DMS 273 (cell line): ENCODE measurements at regions not wholly inside any gene's neighbourhood (a gene's known extent, or its start where the extent isn't known, plus 50 kb on each side); places are given as distances from the start of the nearest gene placed in this dataset.

Experiments used
- DNase-seq: peaks from one replicate; lab custom pipeline; 2025; ENCODE audit not compliant: unreplicated experiment; lab: John Stamatoyannopoulos, UW

- DNase-seq: peak; percentile 20
These were observed 180.0 kb downstream of the TBXT start for GRCh38 chr6:165987483-165988301.

DNA sequence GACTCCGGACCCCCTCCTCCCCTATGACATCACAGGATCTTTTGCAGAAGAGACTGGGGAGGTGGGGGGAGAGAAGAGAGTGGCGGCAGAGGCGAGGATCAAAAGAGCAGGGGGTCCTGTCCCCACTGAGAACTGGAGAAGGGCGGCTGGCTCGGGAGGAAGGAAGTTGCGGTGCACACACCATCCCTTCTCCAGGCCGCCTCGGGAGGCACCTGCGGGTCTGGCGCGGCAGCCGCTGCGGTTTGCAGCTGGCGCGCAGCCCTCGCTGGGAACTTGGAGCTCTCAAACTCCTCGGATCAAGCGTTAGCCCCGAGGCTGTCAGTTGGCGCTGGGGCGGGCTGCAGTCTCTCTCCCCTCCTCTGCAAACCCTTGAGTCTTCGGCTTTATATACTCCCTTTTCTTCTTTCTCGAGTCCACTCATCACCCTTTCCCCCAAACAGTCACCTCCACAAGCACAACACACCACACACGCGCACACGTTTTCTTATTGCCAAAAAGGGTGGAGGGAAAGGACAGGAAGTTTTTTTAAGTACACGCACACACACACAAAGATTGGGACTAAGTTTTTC is 180.7 kb downstream of the TBXT start:
- DNase-seq: peak; percentile 6

- DNase-seq: no peak
These were observed 181.2 kb downstream of the TBXT start for GRCh38 chr6:165986311-165986913.

- no peak for DNase-seq
These were observed 181.8 kb downstream of the TBXT start for GRCh38 chr6:165985806-165986299.

DNA sequence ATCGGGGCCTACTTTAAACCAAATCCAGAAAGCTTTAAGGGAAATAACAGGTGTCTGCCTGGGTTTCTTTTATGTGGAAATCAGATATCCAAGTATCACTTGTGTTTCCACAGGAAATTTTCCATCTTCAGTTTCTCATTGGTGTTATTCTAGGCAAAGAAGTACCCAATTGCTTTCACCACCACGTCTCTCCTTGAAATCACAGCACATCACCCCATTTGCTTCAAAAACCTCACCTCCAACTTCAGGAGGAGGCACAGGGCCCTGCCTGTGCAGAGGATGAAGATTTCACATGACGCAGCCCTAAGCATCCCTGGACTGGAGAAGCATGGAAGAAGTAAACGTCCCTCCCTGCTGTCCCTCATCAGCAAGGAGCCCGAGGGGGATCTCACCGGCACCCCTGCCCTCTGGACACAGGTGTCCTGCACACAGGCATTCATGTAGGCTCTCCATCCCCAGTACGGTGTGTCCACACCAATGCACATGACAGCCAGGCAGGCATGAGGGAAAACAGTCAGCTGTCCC is 182.3 kb downstream of the TBXT start:
- no peak for DNase-seq

GRCh38 chr6:165984729-165985275 is 182.8 kb downstream of the TBXT start:
- DNase-seq: no peak

GRCh38 chr6:165983112-165984072 is 184.3 kb downstream of the TBXT start:
- no peak for DNase-seq

DNA sequence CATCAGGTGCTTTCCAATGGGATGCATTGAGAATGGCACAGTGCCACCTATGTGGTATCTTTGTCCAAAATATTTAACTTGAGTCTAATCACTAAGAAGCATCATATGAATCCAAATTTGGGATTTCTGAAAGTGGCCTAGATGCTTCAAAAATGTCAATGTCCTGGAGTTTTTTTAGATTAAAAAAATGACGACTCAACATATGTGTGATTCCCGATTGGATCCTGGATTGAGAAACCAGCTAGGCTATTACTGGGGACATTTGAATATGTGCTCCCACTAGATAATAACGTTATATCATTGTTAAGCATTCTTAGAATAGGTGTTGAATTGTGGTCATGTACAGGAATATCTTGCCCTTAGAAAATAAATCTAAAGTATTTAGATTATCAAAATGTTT is 189.2 kb downstream of the TBXT start:
- no peak for DNase-seq

- DNase-seq: no peak
These were observed 191.0 kb downstream of the TBXT start for GRCh38 chr6:165976684-165977083.

GRCh38 chr6:165974817-165975216 is 192.8 kb downstream of the TBXT start:
- DNase-seq: no peak

DNA sequence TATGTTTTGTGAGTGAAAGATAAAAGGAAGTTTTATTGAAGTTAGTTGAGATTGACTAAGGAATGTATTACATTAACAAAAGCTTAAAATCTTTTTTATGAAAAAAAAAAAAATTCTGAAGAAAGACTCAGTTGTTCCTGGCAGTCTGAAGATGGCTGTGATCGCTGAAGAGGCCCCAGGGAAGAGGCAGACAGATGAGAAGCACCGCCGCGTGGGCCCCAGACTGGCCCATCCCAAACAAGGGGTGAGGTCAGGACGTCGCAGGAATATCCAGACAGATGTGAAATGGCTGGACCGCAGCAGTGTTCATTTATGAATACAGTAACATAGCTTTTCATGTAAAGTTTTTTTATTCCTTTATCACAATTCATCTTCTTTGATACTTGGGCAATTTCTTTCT is 194.2 kb downstream of the TBXT start:
- DNase-seq: no peak

DNA sequence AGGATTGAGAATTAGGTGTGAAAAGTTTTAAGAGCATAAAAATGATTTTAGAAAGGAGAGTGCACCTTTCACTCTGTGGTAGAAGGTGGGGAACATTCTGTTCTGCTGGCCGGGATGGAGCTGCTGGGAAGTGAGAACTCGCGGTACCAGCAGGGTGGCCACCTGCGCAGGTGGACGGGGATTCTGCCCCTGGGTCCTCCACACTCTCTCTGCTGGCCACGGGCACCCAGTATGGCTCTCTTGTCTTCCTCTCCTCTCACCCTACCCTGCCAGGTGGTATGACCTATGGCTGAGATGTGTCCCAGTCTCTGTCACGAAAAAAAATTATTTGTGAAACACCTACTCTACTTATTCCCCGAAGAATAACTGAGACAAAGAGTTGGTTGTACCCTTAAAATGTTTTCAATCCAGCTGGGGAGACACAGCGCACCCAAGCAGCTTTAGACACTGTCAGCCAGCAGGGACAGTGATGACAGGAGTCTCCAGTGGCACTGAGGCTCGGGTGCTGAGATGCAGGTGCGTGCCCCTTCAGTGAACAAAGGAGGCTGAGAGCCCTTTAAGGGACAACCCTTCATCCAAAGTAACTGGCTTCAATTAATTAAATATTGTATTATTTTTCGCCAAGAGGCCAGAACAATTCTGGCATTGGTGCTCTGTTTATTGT is 195.4 kb downstream of the TBXT start:
- DNase-seq: no peak

DNA sequence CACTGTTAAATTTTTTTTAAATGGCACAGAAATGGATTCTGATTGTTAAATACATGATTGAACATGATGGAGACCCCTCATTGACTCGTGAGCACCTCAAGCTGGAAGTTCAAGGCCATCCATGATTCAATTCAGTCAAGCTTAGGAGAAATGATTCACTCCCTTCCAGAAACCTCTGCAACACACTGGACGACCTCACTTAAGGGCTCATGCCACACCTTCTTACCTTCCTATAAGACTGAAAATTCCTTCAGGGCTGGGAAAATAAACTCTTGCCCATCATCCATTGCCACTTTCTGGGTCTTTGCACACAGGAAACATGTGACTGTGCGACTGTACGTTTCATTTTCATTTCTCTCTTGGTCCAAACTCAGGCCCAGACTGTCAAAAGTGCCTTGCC is 196.4 kb downstream of the TBXT start:
- no peak for DNase-seq

- no peak for DNase-seq
These were observed 197.7 kb downstream of the TBXT start for GRCh38 chr6:165970001-165970400.

GRCh38 chr6:165969184-165969583 is 198.5 kb downstream of the TBXT start:
- DNase-seq: no peak

- no peak for DNase-seq
These were observed 199.2 kb downstream of the TBXT start for GRCh38 chr6:165968408-165968807.

- no peak for DNase-seq
These were observed 199.7 kb downstream of the TBXT start for GRCh38 chr6:165967810-165968407.

DNA sequence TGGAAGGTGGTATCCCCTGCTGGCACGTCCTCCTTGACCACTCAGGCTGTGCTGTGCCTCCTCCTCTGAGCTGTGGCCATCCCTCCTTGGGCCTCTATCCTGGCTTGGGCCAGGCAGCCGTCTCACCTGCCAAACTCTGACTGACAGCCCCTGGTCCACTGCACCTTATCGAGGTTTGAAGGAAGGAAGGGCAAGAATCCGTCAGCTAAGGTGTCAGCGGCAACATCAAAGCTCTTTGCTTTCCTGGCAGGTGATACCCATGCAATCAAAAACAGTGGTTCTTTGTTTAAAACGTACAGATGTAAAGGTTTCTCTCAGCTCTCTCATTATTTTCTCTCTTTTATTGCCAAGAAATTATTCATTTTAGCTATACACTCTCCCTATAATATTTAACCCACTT is 203.9 kb downstream of the TBXT start:
- no peak for DNase-seq

GRCh38 chr6:165962366-165962765 is 205.3 kb downstream of the TBXT start:
- DNase-seq: no peak

DNA sequence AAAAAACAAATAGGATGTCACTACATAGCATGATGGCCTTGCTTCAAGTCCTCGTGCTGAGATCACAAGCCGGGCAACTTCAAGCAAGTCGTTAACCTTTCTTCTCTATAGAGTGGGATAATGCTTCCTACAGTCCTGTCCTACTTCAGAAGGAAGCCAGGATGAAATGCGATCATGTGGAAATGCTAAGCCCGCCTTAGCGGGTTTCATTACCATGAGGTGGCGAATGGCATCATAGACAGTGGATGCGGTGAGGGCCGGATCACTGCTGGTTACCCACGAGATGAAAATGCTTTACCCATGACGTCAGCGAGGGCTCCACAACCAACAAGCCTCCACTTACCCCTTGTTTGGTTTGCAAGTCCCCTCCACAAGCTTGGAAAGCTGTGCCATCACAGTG is 206.4 kb downstream of the TBXT start:
- no peak for DNase-seq
